Left kidney (tissue), 1 donor: ENCODE measurements at regions not wholly inside any gene's neighbourhood (a gene's known extent, or its start where the extent isn't known, plus 50 kb on each side); places are given as distances from the start of the nearest gene placed in this dataset.
"Not testable (repeated sequence)": the region's sequence is repeated elsewhere in the genome, so short reads cannot be mapped to it uniquely, and the experiment has no call there.

Experiments
- DNase-seq: peaks from one replicate; pipeline ENCODE4 v3.0.0-alpha.2; 2013

- DNase-seq: no peak
Measured at GRCh38 chr3:144831955-144832716, 860.5 kb downstream of the DIPK2A start.

GRCh38 chr3:144839991-144840390, 868.4 kb downstream of the DIPK2A start:
- DNase-seq: peak; percentile 20

- DNase-seq: no peak
Measured at GRCh38 chr3:144840866-144841265, 869.2 kb downstream of the DIPK2A start.

- DNase-seq: no peak
Measured at GRCh38 chr3:144843099-144843498, 871.5 kb downstream of the DIPK2A start.

- no peak for DNase-seq
Measured at GRCh38 chr3:144852999-144853398, 881.4 kb downstream of the DIPK2A start.

- not testable (repeated sequence) for DNase-seq
Measured at GRCh38 chr3:144854020-144854419, 882.4 kb downstream of the DIPK2A start.

- DNase-seq: no peak
Measured at GRCh38 chr3:144859161-144859560, 887.5 kb downstream of the DIPK2A start.

GRCh38 chr3:144864646-144865045, 893.0 kb downstream of the DIPK2A start:
- DNase-seq: no peak

- DNase-seq: no peak
Measured at GRCh38 chr3:144865948-144866347, 894.3 kb downstream of the DIPK2A start.

GRCh38 chr3:144866476-144866875, 894.9 kb downstream of the DIPK2A start:
- peak; percentile 17 for DNase-seq

GRCh38 chr3:144868506-144868905, 896.9 kb downstream of the DIPK2A start:
- DNase-seq: no peak

GRCh38 chr3:144873066-144873465, 901.4 kb downstream of the DIPK2A start:
- no peak for DNase-seq

GRCh38 chr3:144875211-144875610, 903.6 kb downstream of the DIPK2A start:
- DNase-seq: no peak

- no peak for DNase-seq
Measured at GRCh38 chr3:144877356-144877755, 905.7 kb downstream of the DIPK2A start.

GRCh38 chr3:144879701-144880100, 908.1 kb downstream of the DIPK2A start:
- no peak for DNase-seq

GRCh38 chr3:144893980-144894379, 922.4 kb downstream of the DIPK2A start:
- DNase-seq: no peak

- DNase-seq: peak; percentile 37
Measured at GRCh38 chr3:144894576-144894975, 923.0 kb downstream of the DIPK2A start.

GRCh38 chr3:144900366-144900765, 928.7 kb downstream of the DIPK2A start:
- no peak for DNase-seq

- DNase-seq: not testable (repeated sequence)
Measured at GRCh38 chr3:144907581-144907980, 936.0 kb downstream of the DIPK2A start.

GRCh38 chr3:144912968-144913367, 941.3 kb downstream of the DIPK2A start:
- DNase-seq: no peak

- no peak for DNase-seq
Measured at GRCh38 chr3:144915202-144915601, 943.6 kb downstream of the DIPK2A start.

- no peak for DNase-seq
Measured at GRCh38 chr3:144921710-144922109, 950.1 kb downstream of the DIPK2A start.

GRCh38 chr3:144923046-144923775, 951.6 kb downstream of the DIPK2A start:
- peak; percentile 15 for DNase-seq

- no peak for DNase-seq
Measured at GRCh38 chr3:144930431-144930830, 958.8 kb downstream of the DIPK2A start.
